ENCODE measurements at regions not wholly inside any gene's neighbourhood (a gene's known extent, or its start where the extent isn't known, plus 50 kb on each side); places are given as distances from the start of the nearest gene placed in this dataset.
A peak's percentile ranks its signal among the peaks of the same experiment; 100 is the strongest.
"Not testable (repeated sequence)": the region's sequence is repeated elsewhere in the genome, so short reads cannot be mapped to it uniquely, and the experiment has no call there.

DNA sequence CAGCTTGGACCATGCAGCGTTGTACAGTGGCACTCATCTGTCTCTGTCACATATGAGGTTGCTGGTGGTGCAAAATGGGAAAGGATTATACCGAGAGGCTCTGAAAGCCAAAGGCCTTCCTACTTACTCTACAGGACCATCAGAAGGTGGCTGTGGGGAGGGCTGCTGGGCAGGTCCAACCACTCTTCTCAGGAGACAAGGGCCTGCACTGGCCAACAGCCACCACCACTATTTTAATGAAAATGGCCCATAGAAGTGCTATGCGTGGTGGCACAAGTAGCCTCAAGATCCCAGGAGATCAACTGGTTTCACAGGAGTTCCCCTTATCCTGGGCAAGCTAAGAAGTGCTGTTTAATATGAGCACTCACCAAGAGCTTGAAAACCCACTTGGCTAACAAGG is 52.3 kb downstream of the MRPL57 start:
- DNase-seq, result no peak

DNA sequence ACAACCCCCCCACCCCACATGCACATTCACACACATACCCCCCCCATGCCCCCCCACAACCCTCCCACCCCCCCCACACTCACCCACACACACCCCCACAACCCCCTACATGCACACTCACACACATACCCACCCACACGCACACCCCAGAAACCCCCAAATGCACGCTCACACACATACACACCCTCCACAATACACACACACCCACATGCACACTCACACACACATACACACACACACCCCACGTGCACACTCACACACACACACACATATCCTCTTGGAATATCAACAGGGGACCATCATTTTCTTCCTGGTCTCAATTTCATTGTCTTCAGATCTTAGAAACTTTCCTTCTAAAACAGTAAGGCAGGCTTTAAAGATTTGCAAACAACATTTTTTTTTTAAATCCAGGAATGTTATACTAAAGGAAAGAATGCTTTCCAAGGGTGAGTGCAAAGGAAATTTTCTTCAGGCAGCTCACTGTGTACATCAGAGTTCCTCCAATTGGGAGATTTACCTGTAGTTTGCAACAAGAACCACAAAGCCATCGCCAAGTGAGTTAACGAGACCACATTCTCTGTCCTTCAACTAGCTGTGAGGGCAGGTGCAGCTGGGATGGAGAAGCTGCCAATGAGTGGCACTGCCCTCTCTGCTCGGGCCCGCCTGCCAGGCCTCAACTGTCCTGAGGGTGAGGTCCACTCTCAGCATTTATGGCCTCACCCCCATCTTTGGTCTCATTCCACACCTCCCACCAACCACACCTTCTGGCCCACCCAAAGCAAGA is 53.0 kb downstream of the MRPL57 start:
- DNase-seq, result no peak

DNA sequence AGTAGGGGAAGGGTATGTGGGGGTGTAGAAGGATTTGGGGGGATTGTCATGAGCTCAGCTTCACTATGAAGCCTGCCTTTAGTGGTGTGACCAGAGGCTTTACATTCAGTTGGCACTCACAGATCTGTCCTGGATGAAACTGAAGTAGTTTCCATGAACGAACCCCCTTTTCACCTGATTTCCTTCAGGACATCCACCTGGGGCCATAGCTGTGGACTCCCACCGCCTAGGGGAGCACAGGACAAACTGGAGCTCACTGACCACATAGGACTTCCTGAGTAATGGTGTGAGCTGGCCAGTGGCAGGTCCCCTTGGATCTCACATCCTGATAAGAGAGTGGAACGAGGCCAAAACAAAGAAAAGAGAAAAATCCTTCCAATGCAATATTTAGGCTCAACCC is 54.1 kb downstream of the MRPL57 start:
- DNase-seq, result no peak

GRCh38 chr13:21231426-21231940 is 55.0 kb downstream of the MRPL57 start:
- DNase-seq, result no peak

- no peak for DNase-seq
These were observed 55.7 kb downstream of the MRPL57 start for GRCh38 chr13:21232196-21232595.

DNA sequence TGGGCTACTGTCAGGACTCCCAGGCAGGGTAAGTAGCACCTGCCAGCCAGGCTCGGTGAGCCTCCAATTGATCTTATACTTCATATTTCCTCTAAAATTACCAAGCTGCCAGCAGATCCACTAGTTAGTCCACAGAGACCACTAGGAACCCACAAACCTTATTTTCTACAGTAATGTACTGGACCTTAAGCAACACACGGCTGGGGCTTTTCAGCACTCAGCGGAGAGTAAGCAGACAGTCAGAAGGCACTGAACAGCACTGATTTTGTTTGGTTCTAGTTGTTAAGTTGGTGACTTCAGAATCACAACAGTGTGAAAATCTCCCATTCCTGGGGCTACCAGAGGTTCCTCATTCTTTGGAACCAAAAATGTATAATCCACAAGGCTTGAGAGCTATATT is 56.1 kb downstream of the MRPL57 start:
- no peak for DNase-seq

DNA sequence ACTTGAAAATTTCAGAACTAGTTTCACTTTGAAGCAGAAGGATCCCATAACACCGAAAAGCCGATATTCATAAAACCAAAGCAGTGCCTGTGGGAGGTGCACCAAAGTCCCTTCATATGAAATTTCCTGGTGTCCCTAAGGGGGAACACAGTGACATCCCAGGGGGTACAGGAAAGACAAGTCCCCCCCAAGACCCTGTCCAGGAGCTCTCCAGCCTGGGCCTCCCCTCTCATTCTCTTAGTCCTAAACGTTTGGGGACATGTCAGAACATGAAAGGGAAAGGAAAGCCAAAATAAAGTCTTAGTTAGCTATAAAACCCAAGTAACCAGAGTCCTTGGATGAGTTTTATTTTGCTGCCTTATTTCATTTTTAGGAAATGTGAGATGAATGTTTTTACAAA is 56.6 kb downstream of the MRPL57 start:
- DNase-seq, result no peak

GRCh38 chr13:21234526-21234925 is 58.1 kb downstream of the MRPL57 start:
- peak; percentile 86 for DNase-seq

DNA sequence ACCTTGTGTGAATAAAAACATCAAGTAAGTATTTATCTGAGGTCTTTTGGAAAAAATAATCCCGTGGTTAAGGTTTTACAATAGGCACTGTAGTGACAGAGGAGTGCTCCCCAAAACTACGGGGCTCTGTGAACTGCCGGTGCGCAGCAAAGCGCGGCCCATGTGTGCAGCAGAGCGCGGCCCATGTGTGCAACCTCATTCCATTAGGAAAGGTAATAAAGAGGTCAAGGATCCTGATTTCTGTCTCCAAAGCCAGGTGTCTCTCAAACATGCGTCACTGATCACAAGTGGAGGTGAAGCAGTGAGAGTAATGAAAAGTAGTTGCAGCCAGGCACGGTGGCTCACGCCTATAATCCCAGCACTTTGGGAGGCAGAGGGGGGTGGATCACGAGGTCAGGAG is 58.7 kb downstream of the MRPL57 start:
- DNase-seq, result no peak

DNA sequence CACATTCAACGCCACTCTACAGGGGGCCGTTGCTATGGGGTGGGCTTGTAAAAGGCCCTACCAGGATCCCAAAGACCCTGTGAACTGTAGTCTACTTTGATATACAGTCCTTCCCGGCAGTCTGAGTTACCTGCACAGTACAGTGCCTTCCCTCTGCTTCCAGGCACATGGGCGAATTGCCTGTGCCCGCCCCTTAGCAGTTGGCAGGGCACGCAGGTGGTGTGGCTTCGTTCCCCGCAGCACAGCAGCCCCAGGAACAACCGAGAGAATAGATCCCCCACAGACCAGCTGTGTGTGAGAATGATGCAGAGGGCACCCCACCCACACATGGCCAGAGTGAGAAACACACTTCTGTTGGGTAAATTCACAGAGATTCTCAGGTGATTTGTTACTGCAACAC is 60.6 kb downstream of the MRPL57 start:
- DNase-seq, result no peak

GRCh38 chr13:21238267-21238666 is 61.8 kb downstream of the MRPL57 start:
- no peak for DNase-seq

- peak; percentile 64 for DNase-seq
These were observed 64.1 kb downstream of the MRPL57 start for GRCh38 chr13:21240586-21240985.

DNA sequence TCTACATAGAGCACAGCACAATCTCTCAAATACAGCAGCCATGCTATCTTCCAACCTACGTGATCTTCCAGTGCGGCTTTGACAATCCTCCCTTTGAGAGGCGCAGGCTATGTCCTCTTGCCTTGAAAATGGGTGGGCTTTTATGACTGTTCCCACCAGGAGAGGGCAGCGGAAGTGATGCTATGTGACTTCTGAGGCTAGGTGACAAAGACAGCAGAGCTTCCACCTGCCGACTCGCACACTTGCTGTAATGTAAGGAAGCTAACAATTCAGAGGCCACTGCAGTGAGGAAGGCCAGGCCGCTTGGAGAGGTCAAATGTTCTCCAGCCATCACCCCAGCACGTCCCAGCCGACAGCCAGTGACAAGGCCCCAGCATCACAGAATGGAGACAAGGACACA is 65.8 kb downstream of the MRPL57 start:
- DNase-seq, result peak; percentile 52

DNA sequence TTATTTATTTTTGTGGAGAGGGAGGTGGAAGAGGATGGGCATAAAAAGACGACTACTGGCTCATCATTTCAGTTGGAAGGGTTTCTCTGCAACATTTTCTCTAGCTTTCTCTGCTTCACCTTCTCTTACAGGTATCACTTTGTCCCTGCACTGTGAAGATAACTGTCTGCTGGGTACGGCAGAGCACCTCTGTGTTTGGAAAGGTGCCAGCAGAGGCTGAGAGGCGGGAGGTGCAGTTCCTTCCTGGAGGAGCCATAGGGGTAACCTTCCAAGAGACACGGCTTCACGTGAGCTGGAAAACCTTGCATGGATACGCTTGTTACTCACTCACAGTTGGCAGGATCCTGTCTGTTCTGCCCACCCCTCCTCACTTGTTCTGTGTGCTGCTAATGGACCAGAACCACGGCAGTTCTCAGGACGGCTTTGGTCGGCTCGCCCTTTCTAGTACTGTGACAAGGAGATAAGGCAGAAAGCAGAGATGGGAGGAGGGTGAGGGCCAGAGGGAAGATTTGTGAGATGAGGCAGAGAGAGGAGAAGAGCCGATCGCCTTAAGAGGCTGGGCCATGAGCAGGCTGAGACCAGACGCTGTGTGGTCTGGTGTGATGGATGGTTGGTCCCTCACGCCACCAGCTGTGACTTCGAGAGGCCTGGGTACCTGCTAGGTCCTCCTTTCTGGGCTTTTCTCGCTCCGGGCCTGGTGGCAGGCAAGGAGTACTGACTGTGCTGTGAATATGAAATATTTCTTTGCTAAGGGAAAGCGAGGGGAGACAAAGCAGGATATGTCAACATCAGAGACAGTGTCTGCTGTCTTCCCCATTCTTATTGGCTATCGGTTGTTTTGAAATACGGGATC is 66.8 kb downstream of the MRPL57 start:
- DNase-seq, result peak; percentile 53

- DNase-seq, result peak; percentile 53
These were observed 67.4 kb downstream of the MRPL57 start for GRCh38 chr13:21243898-21244184.

GRCh38 chr13:21246761-21247452 is 70.4 kb downstream of the MRPL57 start:
- no peak for DNase-seq

DNA sequence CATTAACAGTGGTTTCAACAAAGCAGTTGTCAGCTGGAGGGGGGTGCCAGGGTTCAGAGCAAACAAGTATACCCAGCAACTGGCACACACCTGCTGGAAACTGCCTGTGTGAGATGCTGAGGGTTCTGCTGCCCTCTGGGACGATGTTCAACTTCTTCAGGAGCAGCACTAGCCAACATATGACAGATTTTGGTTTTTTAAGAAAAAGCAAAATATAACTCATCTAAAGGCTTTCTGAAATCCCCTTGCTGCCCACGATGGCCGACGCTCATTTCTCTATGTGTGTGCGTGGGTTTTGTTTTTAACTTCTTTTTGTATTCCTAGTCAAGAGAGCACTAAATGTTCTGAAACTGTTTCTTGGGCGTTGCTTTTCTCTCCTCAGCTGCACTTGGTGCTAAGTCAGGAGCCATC is 79.9 kb downstream of the MRPL57 start:
- DNase-seq, result no peak

- no peak for DNase-seq
These were observed 80.4 kb downstream of the MRPL57 start for GRCh38 chr13:21256891-21257290.

GRCh38 chr13:21259571-21260455 is 83.4 kb downstream of the MRPL57 start:
- DNase-seq, result no peak

GRCh38 chr13:21260561-21261290 is 84.3 kb downstream of the MRPL57 start:
- DNase-seq, result not testable (repeated sequence)

DNA sequence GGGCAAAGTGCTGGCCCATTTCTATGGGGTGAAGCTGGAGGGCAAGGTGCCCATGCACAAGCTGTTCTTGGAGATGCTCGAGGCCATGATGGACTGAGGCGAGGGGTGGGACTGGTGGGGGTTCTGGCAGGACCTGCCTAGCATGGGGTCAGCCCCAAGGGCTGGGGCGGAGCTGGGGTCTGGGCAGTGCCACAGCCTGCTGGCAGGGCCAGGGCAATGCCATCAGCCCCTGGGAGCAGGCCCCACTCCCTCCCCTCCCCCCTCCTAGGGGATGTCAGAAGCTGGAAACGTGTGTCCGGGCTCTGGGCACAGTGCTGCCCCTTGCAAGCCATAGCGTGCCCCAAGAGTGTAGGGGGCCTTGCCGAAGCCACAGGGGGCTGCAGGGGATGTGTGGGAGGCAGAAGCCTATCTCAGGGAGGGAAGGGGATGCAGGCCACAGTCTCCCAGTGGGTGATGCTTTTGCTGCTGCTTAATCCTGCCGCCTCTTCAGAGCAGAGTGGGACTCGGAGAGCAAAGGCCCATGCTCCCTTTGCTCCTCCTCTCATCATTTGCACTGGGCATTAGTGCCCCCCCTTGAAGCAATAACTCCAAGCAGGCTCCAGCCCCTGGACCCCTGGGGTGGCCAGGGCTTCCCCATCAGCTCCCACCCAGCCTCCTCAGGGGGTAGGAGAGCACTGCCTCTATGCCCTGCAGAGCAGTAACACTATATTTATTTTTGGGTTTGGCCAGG is 85.2 kb downstream of the MRPL57 start:
- DNase-seq, result not testable (repeated sequence)
